Fibroblast of skin of right biceps (primary cell): ENCODE measurements at regions not wholly inside any gene's neighbourhood (a gene's known extent, or its start where the extent isn't known, plus 50 kb on each side); places are given as distances from the start of the nearest gene placed in this dataset.

Experiments used
- DNase-seq: peaks from one replicate; pipeline ENCODE4 v3.0.0-alpha.2; 2013

GRCh38 chr14:97844042-97844441 is 1046.9 kb downstream of the VRK1 start:
- DNase-seq, result no peak

GRCh38 chr14:97846156-97846555 is 1049.0 kb downstream of the VRK1 start:
- no peak for DNase-seq

DNA sequence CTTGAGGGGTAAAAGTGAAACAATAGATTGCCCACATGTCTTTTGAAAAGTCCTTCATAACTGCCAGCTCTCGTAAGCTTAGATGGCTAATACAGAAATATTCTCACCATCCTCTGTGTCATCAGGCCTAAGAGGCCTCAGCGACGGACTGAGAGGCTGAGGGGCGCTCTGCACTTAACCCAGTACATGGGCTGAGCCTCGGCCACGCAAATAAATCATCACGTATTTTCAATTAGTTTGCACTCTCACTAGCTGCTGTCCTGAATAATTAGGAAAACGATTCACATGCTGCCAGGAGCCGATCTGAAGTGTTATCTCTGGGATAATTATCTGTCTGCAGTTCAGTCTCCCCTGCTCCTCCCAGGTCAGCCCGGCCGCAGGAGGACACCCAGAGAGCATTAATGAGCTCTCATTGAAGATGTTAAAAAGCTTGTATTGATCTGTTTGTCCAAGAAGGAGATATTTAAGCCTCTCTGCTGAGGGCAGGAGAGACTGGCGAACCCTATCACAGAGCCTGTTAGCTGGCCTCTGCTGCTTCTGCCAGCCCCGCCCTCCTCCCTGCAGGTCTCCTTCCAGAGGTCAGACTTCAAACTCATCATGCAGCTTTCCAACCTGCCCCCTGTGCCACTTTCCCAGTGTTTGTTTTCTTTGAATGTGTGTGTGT is 1051.3 kb downstream of the VRK1 start:
- DNase-seq, result no peak

- DNase-seq, result no peak
These were observed 1053.3 kb downstream of the VRK1 start for GRCh38 chr14:97850466-97850865.

- no peak for DNase-seq
These were observed 1053.7 kb downstream of the VRK1 start for GRCh38 chr14:97850886-97851285.

DNA sequence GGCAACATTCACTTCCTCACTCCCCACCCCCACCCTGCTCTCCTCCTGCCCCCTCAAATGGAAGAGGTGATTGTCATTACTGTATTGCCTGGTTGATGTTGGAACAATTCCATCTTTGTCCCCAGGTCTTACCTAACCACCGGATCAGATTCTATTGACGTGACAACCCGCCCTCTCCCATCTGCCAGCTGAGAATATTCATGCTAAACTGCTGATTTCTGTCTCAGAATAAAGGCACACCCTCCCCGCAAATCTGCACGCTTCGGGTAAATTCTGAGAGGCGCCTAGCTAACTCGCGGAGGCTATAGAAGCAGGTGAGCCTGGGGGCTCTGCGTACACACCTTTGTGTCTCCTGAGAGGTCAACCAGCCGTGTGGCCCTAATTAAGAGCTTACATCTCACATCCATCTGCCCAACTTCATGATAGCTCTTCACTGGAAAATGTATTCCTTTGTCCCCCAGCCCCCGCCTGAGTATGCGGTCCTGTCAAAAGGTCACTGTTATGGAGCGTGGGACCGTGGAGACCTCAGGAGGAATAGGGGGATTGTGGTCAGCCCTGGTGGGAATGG is 1054.3 kb downstream of the VRK1 start:
- DNase-seq, result no peak

DNA sequence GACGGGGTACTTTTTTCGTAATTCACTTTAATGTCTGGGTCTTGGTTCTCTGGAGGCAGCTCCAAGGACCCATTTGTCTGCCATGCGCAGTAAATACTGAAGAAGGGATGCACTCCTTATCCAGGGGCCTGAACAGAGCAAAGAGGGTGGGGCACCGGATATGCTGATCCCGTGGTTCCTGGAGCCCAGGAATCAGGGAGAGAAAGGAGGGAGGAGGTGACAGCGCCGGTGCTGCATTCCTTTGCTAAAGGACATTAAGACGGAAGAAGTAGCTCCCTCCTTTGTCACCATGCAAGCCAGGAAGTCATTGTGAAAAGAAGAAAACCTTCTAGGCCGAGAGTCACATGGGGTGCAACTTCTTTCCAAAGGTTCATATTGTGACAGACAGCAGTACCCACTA is 1057.7 kb downstream of the VRK1 start:
- DNase-seq, result no peak

DNA sequence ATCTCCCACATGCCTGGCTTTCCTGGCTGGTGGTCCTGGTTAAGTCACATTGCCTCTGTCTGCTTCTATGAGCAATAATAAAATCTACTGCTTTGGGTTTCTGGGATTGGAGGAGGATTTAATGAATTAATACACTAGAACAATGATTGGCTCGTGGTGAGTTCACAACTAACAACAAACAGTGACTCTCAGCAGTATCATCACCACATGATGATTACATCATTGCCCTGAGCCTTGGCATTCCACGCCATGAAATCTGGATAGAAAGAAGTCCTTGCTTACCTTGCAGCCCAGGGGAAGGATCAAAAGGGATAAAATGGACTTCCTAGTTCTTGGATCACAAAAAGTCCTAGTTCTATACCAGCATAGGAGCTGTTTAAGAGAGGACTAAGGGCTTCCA is 1069.0 kb downstream of the VRK1 start:
- no peak for DNase-seq

DNA sequence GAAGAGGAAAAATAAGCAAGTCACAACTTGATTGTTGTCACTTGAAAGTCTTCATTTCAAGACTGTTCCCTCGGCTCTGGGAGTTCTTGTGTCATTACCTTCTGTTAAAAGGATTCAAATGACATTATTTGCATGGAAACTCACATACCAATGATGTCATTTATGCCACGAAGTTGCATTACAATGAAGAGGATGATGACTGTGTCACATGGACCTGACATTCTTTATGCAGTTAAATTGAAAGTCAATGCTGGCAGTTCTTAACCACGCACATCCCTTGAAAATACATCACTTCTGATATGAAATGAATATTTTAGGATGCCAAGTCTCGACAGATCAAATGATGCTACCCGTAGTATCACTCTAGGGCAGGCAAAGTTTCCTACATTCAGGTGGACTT is 1069.5 kb downstream of the VRK1 start:
- peak; percentile 19 for DNase-seq

- DNase-seq, result no peak
These were observed 1076.1 kb downstream of the VRK1 start for GRCh38 chr14:97873291-97873690.

- no peak for DNase-seq
These were observed 1077.2 kb downstream of the VRK1 start for GRCh38 chr14:97874394-97874793.

GRCh38 chr14:97878206-97878605 is 1081.0 kb downstream of the VRK1 start:
- DNase-seq, result no peak

DNA sequence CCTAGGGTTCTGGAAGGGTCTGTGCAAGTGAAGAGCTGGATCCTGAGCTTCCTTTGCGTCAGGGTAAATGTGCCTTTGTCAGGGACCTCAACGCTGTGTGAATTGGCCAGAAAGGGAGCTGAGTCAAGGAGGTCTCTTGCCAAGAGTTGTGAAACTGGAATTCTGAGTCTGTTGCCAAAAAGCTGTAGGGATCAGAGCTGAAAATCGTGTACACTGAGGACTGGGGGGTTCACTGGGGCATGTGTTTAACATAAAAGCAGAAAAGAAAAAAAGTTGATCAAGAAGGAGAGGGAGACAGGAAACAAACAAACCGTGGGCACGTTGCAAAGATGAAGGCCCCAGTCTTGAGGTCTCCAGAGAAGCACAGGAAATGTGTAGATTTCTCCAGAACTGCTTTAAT is 1081.5 kb downstream of the VRK1 start:
- DNase-seq, result peak; percentile 71

- DNase-seq, result no peak
These were observed 1090.5 kb downstream of the VRK1 start for GRCh38 chr14:97887690-97888089.

GRCh38 chr14:97888331-97888730 is 1091.1 kb downstream of the VRK1 start:
- no peak for DNase-seq

GRCh38 chr14:97891515-97891914 is 1094.3 kb downstream of the VRK1 start:
- no peak for DNase-seq

DNA sequence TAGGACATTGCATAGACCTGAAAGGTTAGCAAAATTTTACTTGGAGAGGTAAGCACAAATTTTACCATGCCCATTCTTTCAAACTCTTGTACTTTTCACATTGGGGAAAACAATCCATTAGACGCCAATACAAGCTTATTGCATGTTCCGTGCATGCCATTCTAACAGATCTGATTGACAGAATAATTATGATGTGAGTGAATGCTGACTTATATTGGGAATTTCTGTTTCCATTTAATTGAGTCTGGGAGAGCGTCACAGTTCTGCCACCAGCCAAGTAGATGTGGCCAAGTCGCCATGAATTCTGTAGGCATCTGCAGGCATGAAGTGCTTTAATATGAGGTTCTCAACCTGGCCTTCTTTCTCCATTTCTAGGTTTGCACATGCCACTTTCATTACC is 1097.4 kb downstream of the VRK1 start:
- DNase-seq, result no peak

- no peak for DNase-seq
These were observed 1103.1 kb downstream of the VRK1 start for GRCh38 chr14:97900196-97900854.

DNA sequence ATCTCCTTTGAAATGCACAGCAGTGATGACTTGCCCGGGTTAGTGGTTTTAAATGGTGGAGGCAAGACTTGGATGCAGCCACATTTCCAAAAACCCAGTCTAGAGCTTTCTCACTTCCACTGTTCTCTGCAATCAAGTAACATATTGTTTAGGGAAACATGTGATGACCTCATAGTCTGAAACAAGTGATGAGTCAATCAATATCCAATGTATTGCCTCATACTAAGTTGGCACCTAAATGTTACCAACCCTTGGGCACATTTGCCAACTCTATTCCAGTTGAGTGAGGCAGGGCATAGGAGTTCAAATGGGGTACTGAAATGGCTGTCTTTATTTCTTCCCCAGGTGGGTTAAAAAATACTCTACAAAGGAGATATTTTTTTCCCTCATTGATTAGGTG is 1105.4 kb downstream of the VRK1 start:
- no peak for DNase-seq

DNA sequence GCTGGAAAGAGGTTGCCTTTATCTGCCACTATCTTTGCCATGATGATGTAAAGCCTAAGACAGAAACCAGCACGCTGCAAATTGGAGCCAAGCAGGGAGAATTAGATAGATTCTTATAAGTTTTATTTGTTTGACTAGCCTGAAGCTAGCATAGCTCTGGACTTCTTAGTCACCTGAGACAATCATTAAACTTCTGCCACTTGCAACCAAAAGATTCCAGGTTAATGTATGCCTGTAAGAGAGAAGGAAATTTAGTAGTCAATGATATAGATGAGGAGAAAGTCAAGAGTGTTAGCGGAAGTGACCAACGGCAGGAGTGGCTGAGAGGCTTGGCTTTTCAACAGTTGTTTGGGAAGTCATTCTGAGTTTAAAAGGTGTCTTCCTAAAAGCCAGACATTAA is 1106.6 kb downstream of the VRK1 start:
- DNase-seq, result no peak

- DNase-seq, result no peak
These were observed 1115.0 kb downstream of the VRK1 start for GRCh38 chr14:97912217-97912616.

- no peak for DNase-seq
These were observed 1118.9 kb downstream of the VRK1 start for GRCh38 chr14:97916100-97916499.

GRCh38 chr14:97916669-97917568 is 1119.7 kb downstream of the VRK1 start:
- no peak for DNase-seq

DNA sequence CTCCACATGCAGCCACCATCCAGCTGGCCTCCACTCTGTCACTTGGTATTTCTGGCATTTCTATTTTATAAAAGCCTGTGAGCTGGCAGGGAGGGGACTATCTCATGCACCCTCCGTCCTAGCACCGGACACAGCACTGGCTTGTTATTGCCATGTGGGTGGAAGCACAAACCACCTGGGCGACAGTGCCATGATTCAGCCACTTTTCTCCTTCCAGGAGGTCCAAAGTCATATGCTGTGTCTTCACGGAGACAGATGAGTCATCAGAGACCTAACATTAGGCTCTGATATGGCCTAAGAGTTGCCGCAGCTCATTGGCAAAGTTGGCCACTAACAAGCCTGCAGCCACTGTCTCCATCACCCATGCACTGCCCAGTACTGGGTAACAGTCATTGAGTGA is 1123.0 kb downstream of the VRK1 start:
- no peak for DNase-seq
